ENCODE measurements at regions not wholly inside any gene's neighbourhood (a gene's known extent, or its start where the extent isn't known, plus 50 kb on each side); places are given as distances from the start of the nearest gene placed in this dataset.

GRCh38 chr7:131797841-131798240 lies 241.4 kb upstream of the PODXL start:
- ChIA-PET CTCF (no interaction called here), POLR2A (no interaction called here)
- Histone ChIP-seq H3K27me3 (ENCODE audit: control insufficient read depth in 2 of 2, insufficient read depth in 2 of 2, low read length in 2 of 2) (peaks cover 0 to 7% of the 10 kb centered on the region in 2 experiments), H3K4me1 (ENCODE audit: control insufficient read depth, extremely low read depth, insufficient read depth, low read length) (no peaks in the 10 kb centered on the region), H3K4me3 (replicated peaks in 1 of 3; ENCODE audit: insufficient read depth in 1 of 3, low read depth in 1 of 3, low read length in 3 of 3) (no peak overlapping the region), H3K9me3 (replicated peaks; ENCODE audit: control insufficient read depth, insufficient read depth, low read length) (no peaks in the 10 kb centered on the region), H3K27ac (ENCODE audit: insufficient read depth, low read depth, low read length) (no peak overlapping the region), H3K4me2 (ENCODE audit: insufficient read depth, low read length) (no peak overlapping the region), H2AFZ (ENCODE audit: low read depth, low read length) (no peak overlapping the region), H3K36me3 (ENCODE audit: control insufficient read depth in 2 of 2, extremely low read depth in 1 of 2, insufficient read depth in 2 of 2, low read length in 2 of 2) (no peaks in the 10 kb centered on the region), H3K9ac (replicated peaks; ENCODE audit: extremely low read depth, insufficient read depth, low read length) (no peak overlapping the region), H3K9me1 (replicated peaks; ENCODE audit: control insufficient read depth, extremely low read depth, insufficient read depth, low read length) (no peaks in the 10 kb centered on the region), H4K20me1 (replicated peaks; ENCODE audit: control insufficient read depth, extremely low read depth, insufficient read depth, low read length) (no peaks in the 10 kb centered on the region), H3K79me2 (ENCODE audit: control insufficient read depth, insufficient read depth, low read length) (no peaks in the 10 kb centered on the region)
- intact Hi-C loops (cut with micrococcal nuclease) (no loop called here), dilution Hi-C loops (cut with MboI; ENCODE audit: extremely low pct_ligation_motif_present, low sequenced_read_pairs) (no loop called here)
- no TSS peak for BruUV-seq (replicated peaks)
- no peak for FAIRE-seq
- TF ChIP-seq CTCF (IDR thresholded peaks at IDR 0.05; ENCODE audit: extremely low read depth in 1 of 2, insufficient read depth in 1 of 2, low read depth in 1 of 2, low read length in 2 of 2), result no peak
- no peak for TF ChIP-seq POLR2AphosphoS5 (IDR thresholded peaks at IDR 0.05; ENCODE audit: insufficient read depth, low read depth, low read length)
- TF ChIP-seq FOS (IDR thresholded peaks at IDR 0.05; ENCODE audit: borderline replicate concordance, insufficient read depth, low read length), result no peak
- TF ChIP-seq POLR2A (IDR thresholded peaks at IDR 0.05; ENCODE audit: low read depth, low read length), result no peak
- TF ChIP-seq EZH2 (IDR thresholded peaks at IDR 0.05; ENCODE audit: borderline replicate concordance, low read depth, low read length, severe bottlenecking), result no peak
- TF ChIP-seq JUN (IDR thresholded peaks at IDR 0.05; ENCODE audit: borderline replicate concordance, insufficient read depth, insufficient read length, low read depth), result no peak
- no peak for TF ChIP-seq GATA2 (IDR thresholded peaks at IDR 0.05; ENCODE audit: insufficient read depth, insufficient read length, low read depth, low read length)
- no peak for TF ChIP-seq MYC (IDR thresholded peaks at IDR 0.05; ENCODE audit: low read depth, low read length)
- TF ChIP-seq, protein P1, sequence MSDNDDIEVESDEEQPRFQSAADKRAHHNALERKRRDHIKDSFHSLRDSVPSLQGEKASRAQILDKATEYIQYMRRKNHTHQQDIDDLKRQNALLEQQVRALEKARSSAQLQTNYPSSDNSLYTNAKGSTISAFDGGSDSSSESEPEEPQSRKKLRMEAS (IDR thresholded peaks at IDR 0.05; ENCODE audit: insufficient read depth, insufficient read length), result no peak
- no peak for DNase-seq (ENCODE audit: low read depth, low spot score)
